H9 (cell line): ENCODE measurements at regions not wholly inside any gene's neighbourhood (a gene's known extent, or its start where the extent isn't known, plus 50 kb on each side); places are given as distances from the start of the nearest gene placed in this dataset.

Source experiments
- DNase-seq: peaks from one replicate; pipeline ENCODE4 v3.0.0-alpha.2; 2017
- H2AFZ ChIP-seq: one replicate; pipeline ENCODE4 v1.6.1; 2013; ENCODE audit warnings: mild to moderate bottlenecking, low read length, control low read depth, moderate library complexity
- H2AK5ac ChIP-seq: 2 replicates; pipeline ENCODE4 v1.6.1; 2013; ENCODE audit warnings: low read length, control low read depth, mixed read lengths; ENCODE audit not compliant: insufficient read length
- H2BK120ac ChIP-seq: one replicate; pipeline ENCODE4 v1.6.1; 2013; ENCODE audit warnings: low read depth, mild to moderate bottlenecking, low read length, control low read depth, inconsistent platforms; ENCODE audit not compliant: poor library complexity, severe bottlenecking
- H2BK12ac ChIP-seq: 2 replicates; pipeline ENCODE4 v1.6.1; 2013; ENCODE audit warnings: low read length, control low read depth, mixed read lengths, low read depth; ENCODE audit not compliant: insufficient read length
- H2BK15ac ChIP-seq: 2 replicates; pipeline ENCODE4 v1.6.1; 2013; ENCODE audit warnings: low read depth, low read length, control low read depth
- H2BK20ac ChIP-seq: one replicate; pipeline ENCODE4 v1.6.1; 2013; ENCODE audit warnings: low read depth, mild to moderate bottlenecking, low read length, control low read depth, inconsistent platforms; ENCODE audit not compliant: poor library complexity, severe bottlenecking
- H2BK5ac ChIP-seq: 2 replicates; pipeline ENCODE4 v1.6.1; 2013; ENCODE audit warnings: low read length, control low read depth, mixed read lengths; ENCODE audit not compliant: insufficient read length
- H3K14ac ChIP-seq: 2 replicates; pipeline ENCODE4 v1.6.1; 2013; ENCODE audit warnings: low read length, control low read depth; ENCODE audit not compliant: insufficient read depth
- H3K18ac ChIP-seq: 2 replicates; pipeline ENCODE4 v1.6.1; 2013; ENCODE audit warnings: low read depth, mild to moderate bottlenecking, mixed read lengths, low read length, control low read depth; ENCODE audit not compliant: insufficient read length
- H3K23ac ChIP-seq: 2 replicates; pipeline ENCODE4 v1.6.1; 2013; ENCODE audit warnings: low read length, control low read depth, mixed read lengths, low read depth; ENCODE audit not compliant: insufficient read length
- H3K23me2 ChIP-seq: 2 replicates; pipeline ENCODE4 v1.6.1; 2013; ENCODE audit warnings: low read depth, mild to moderate bottlenecking, mixed read lengths, low read length, control low read depth; ENCODE audit not compliant: insufficient read length, poor library complexity, severe bottlenecking
- H3K27ac ChIP-seq: 2 replicates; pipeline ENCODE4 v1.5.1; 2013; ENCODE audit warnings: low read length, control low read depth, mixed read lengths, low read depth; ENCODE audit not compliant: insufficient read length
- H3K27me3 ChIP-seq: 2 replicates; pipeline ENCODE4 v1.6.1; 2013; ENCODE audit warnings: low read length, control low read depth, inconsistent platforms; ENCODE audit not compliant: insufficient read depth
- H3K4ac ChIP-seq: 2 replicates; pipeline ENCODE4 v1.6.1; 2013; ENCODE audit warnings: low read depth, mild to moderate bottlenecking, control low read depth, inconsistent platforms, low read length, moderate library complexity
- H3K4me1 ChIP-seq: 2 replicates; pipeline ENCODE4 v1.6.1; 2013; ENCODE audit warnings: low read length, control low read depth, inconsistent platforms; ENCODE audit not compliant: insufficient read depth
- H3K4me2 ChIP-seq: 2 replicates; pipeline ENCODE4 v1.6.1; 2013; ENCODE audit warnings: low read length, control low read depth, mixed read lengths; ENCODE audit not compliant: insufficient read length, insufficient read depth
- H3K56ac ChIP-seq: 2 replicates; pipeline ENCODE4 v1.6.1; 2013; ENCODE audit warnings: low read depth, mild to moderate bottlenecking, mixed read lengths, low read length, control low read depth; ENCODE audit not compliant: insufficient read length
- H3K79me1 ChIP-seq: 2 replicates; pipeline ENCODE4 v1.6.1; 2013; ENCODE audit warnings: low read depth, mild to moderate bottlenecking, moderate library complexity, low read length, control low read depth, inconsistent platforms; ENCODE audit not compliant: insufficient read depth, poor library complexity, severe bottlenecking
- H3K79me2 ChIP-seq: 2 replicates; pipeline ENCODE4 v1.6.1; 2013; ENCODE audit warnings: low read length, control low read depth, inconsistent platforms; ENCODE audit not compliant: insufficient read depth
- H3K9ac ChIP-seq: 2 replicates; pipeline ENCODE4 v1.6.1; 2013; ENCODE audit warnings: low read length, control low read depth, mixed read lengths; ENCODE audit not compliant: insufficient read length; ENCODE audit errors: extremely low read depth
- H3K9me3 ChIP-seq: one replicate; pipeline ENCODE4 v1.6.1; 2013; ENCODE audit warnings: low read depth, low read length, inconsistent platforms; ENCODE audit not compliant: control insufficient read depth
- H3T11ph ChIP-seq: one replicate; pipeline ENCODE4 v1.6.1; 2013; ENCODE audit warnings: mild to moderate bottlenecking, low read length, control low read depth, inconsistent platforms
- H4K20me1 ChIP-seq: one replicate; pipeline ENCODE4 v1.6.1; 2013; ENCODE audit not compliant: control insufficient read depth, insufficient read length, insufficient read depth
- H4K5ac ChIP-seq: 2 replicates; pipeline ENCODE4 v1.6.1; 2013; ENCODE audit warnings: low read depth, mild to moderate bottlenecking, mixed read lengths, low read length, control low read depth; ENCODE audit not compliant: insufficient read length
- H4K8ac ChIP-seq: replicated peaks from 2 replicates; pipeline ENCODE4 v1.6.1; 2013; ENCODE audit warnings: low read length, control low read depth, mixed read lengths, low read depth; ENCODE audit not compliant: insufficient read length
- H4K91ac ChIP-seq: 2 replicates; pipeline ENCODE4 v1.6.1; 2013; ENCODE audit warnings: low read depth, mild to moderate bottlenecking, moderate library complexity, mixed read lengths, low read length, control low read depth; ENCODE audit not compliant: insufficient read length
- H3K27ac Mint-ChIP-seq, 3 experiments: 2 replicates in 2 of 3; 3 replicates in 1 of 3; pipeline ENCODE4 v1.8.0; 2020 to 2021; ENCODE audit warnings: mixed read lengths in 3 of 3, mild to moderate bottlenecking in 1 of 3, moderate library complexity in 1 of 3
- H3K27me3 Mint-ChIP-seq: 2 replicates; pipeline ENCODE4 v1.8.0; 2021; ENCODE audit warnings: low read depth, mild to moderate bottlenecking, moderate library complexity, mixed read lengths
- H3K36me3 Mint-ChIP-seq, 3 experiments: 2 replicates in 2 of 3; 3 replicates in 1 of 3; pipeline ENCODE4 v1.8.0; 2020 to 2021; ENCODE audit warnings: low read depth in 3 of 3, mixed read lengths in 3 of 3; ENCODE audit not compliant: insufficient read depth in 1 of 3
- H3K4me1 Mint-ChIP-seq, 2 experiments: 2 replicates each; pipeline ENCODE4 v1.8.0; 2020; ENCODE audit warnings: mixed read lengths in 2 of 2
- H3K4me3 Mint-ChIP-seq, 2 experiments: 2 replicates in 1 of 2; 3 replicates in 1 of 2; pipeline ENCODE4 v1.8.0; 2020 to 2021; ENCODE audit warnings: mild to moderate bottlenecking in 2 of 2, mixed read lengths in 2 of 2, moderate library complexity in 1 of 2
- H3K9me3 Mint-ChIP-seq, 2 experiments: 2 replicates in 1 of 2; 3 replicates in 1 of 2; pipeline ENCODE4 v1.8.0; 2020; ENCODE audit warnings: mild to moderate bottlenecking in 2 of 2, mixed read lengths in 2 of 2, moderate library complexity in 1 of 2
- WGBS: extraction: QIAGEN DNeasy Blood & Tissue Kit; methylation state at CpG from one replicate; pipeline ENCODE4 v1.1.7; 2013; ENCODE audit warnings: missing lambda C conversion rate, low lambda C conversion rate, mixed read lengths; ENCODE audit not compliant: insufficient read length; ENCODE audit errors: extremely low coverage; 5-methylcytosine and 5-hydroxymethylcytosine counted together
- TF ChIP-seq, protein P1 (sequence below): fragments of 200-600 bp; sonication (generic); conservative IDR thresholded peaks from 3 replicates; pipeline ENCODE4 v1.8.0; 2021; ENCODE audit warnings: antibody characterized with exemption, mild to moderate bottlenecking

GRCh38 chr2:3954261-3954660 is 250.9 kb downstream of the DCDC2C start:
- H3K14ac ChIP-seq: no peak overlapping the region
- Mint-ChIP-seq H3K27me3 (no peaks in the 10 kb centered on the region; the same call in 1 of the 2 replicates), H3K9me3 (peaks cover 9 to 16% of the 10 kb centered on the region in 2 experiments), H3K4me1 (peaks cover 3 to 5% of the 10 kb centered on the region in 2 experiments; a peak in 2 of 4 replicates), H3K4me3 (no peak overlapping the region), H3K27ac (no peak overlapping the region), H3K36me3 (peaks cover 0 to 1% (median 0%) of the 10 kb centered on the region in 3 experiments; a peak in 2 of 7 replicates)
- no peak for DNase-seq
- no peak overlapping the region for H2BK120ac ChIP-seq
- no peak overlapping the region for H4K8ac ChIP-seq
- no peak overlapping the region for H2BK5ac ChIP-seq
- H4K20me1 ChIP-seq: no peaks in the 10 kb centered on the region
- no peak overlapping the region for H3K4me2 ChIP-seq
- H3K4ac ChIP-seq: no peak overlapping the region
- no peaks in the 10 kb centered on the region for H3K9me3 ChIP-seq
- H3K79me1 ChIP-seq: no peaks in the 10 kb centered on the region
- TF ChIP-seq, protein P1, sequence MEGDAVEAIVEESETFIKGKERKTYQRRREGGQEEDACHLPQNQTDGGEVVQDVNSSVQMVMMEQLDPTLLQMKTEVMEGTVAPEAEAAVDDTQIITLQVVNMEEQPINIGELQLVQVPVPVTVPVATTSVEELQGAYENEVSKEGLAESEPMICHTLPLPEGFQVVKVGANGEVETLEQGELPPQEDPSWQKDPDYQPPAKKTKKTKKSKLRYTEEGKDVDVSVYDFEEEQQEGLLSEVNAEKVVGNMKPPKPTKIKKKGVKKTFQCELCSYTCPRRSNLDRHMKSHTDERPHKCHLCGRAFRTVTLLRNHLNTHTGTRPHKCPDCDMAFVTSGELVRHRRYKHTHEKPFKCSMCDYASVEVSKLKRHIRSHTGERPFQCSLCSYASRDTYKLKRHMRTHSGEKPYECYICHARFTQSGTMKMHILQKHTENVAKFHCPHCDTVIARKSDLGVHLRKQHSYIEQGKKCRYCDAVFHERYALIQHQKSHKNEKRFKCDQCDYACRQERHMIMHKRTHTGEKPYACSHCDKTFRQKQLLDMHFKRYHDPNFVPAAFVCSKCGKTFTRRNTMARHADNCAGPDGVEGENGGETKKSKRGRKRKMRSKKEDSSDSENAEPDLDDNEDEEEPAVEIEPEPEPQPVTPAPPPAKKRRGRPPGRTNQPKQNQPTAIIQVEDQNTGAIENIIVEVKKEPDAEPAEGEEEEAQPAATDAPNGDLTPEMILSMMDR: no peak
- WGBS: no CpG with 5 or more reads among the region's 5 CpGs
- H3K27ac ChIP-seq: no peak overlapping the region
- H3K4me1 ChIP-seq: no peaks in the 10 kb centered on the region
- no peak overlapping the region for H3K56ac ChIP-seq
- no peak overlapping the region for H4K91ac ChIP-seq
- no peak overlapping the region for H2BK15ac ChIP-seq
- no peak overlapping the region for H3K23ac ChIP-seq
- no peak overlapping the region for H2BK20ac ChIP-seq
- H2AK5ac ChIP-seq: no peak overlapping the region
- no peak overlapping the region for H3K18ac ChIP-seq
- no peak overlapping the region for H2AFZ ChIP-seq
- H4K5ac ChIP-seq: no peak overlapping the region
- H3T11ph ChIP-seq: no peak overlapping the region
- no peaks in the 10 kb centered on the region for H3K27me3 ChIP-seq
- H3K9ac ChIP-seq: no peak overlapping the region
- H2BK12ac ChIP-seq: no peak overlapping the region
- no peaks in the 10 kb centered on the region for H3K23me2 ChIP-seq
- H3K79me2 ChIP-seq: no peaks in the 10 kb centered on the region
